Kidney (tissue), 13 donors: ENCODE measurements at regions not wholly inside any gene's neighbourhood (a gene's known extent, or its start where the extent isn't known, plus 50 kb on each side); places are given as distances from the start of the nearest gene placed in this dataset.

Experiments
- DNase-seq, 5 donors: peaks; one replicate each; pipeline ENCODE4 v3.0.0-alpha.2; 2013 to 2020
- FAIRE-seq: peaks from 2 replicates; lab custom pipeline; 2012; peaks lifted over from hg19 to GRCh38; lab: Jason Lieb, UNC
- H3K27ac ChIP-seq, 2 donors: one replicate each; pipeline ENCODE4 v1.7.0; 2013; ENCODE audit warnings: low read depth in 2 of 2, low read length in 2 of 2, inconsistent platforms in 1 of 2
- H3K27me3 ChIP-seq: one replicate; pipeline ENCODE4 v1.7.1; 2013; ENCODE audit warnings: low read length, inconsistent platforms; ENCODE audit not compliant: control insufficient read depth, insufficient read depth
- H3K36me3 ChIP-seq, 3 donors: one replicate each; pipeline versions ENCODE4 v1.7.0 to v1.7.1; 2013; ENCODE audit warnings: low read length in 3 of 3, control low read depth in 1 of 3, inconsistent platforms in 1 of 3; ENCODE audit not compliant: insufficient read depth in 3 of 3, control insufficient read depth in 2 of 3
- H3K4me1 ChIP-seq, 3 donors: one replicate each; pipeline versions ENCODE4 v1.7.0 to v1.7.1; 2013; ENCODE audit warnings: low read length in 3 of 3, inconsistent platforms in 1 of 3, low read depth in 1 of 3; ENCODE audit not compliant: control insufficient read depth in 2 of 3, insufficient read depth in 2 of 3
- H3K4me3 ChIP-seq, 3 donors: one replicate each; pipeline versions ENCODE4 v1.7.0 to v1.8.1; 2013; ENCODE audit warnings: low read length in 3 of 3, control low read depth in 1 of 3, inconsistent platforms in 1 of 3
- H3K9ac ChIP-seq, 3 donors: one replicate each; pipeline versions ENCODE4 v1.7.0 to v1.7.1; 2013; ENCODE audit warnings: low read length in 3 of 3, control low read depth in 1 of 3, inconsistent platforms in 1 of 3
- H3K9me3 ChIP-seq, 3 donors: one replicate each; pipeline versions ENCODE4 v1.7.0 to v1.7.1; 2013; ENCODE audit warnings: low read length in 3 of 3, control low read depth in 1 of 3, inconsistent platforms in 1 of 3; ENCODE audit not compliant: control insufficient read depth in 2 of 3, insufficient read depth in 1 of 3
- CTCF ChIP-seq: IDR thresholded peaks from 3 replicates; pipeline ENCODE4 v1.5.1; 2012; ENCODE audit warnings: mild to moderate bottlenecking, moderate library complexity, borderline replicate concordance; ENCODE audit not compliant: insufficient read depth; ENCODE audit errors: extremely low read depth
- intact Hi-C: fragments of 100-400 bp; cut with DNase I; formaldehyde crosslinking; loops from one replicate; pipeline ENCODE4 v1.11.1; 2022
- donor health status: control.
- donor health status: control.
- donor health status: control.
- donor health status: control.
- donor health status: control.
- donor health status: DM: yes; HTN: yes; CAD: no.
- donor health status: Normal renal cell carcinoma (clear cell type).

DNA sequence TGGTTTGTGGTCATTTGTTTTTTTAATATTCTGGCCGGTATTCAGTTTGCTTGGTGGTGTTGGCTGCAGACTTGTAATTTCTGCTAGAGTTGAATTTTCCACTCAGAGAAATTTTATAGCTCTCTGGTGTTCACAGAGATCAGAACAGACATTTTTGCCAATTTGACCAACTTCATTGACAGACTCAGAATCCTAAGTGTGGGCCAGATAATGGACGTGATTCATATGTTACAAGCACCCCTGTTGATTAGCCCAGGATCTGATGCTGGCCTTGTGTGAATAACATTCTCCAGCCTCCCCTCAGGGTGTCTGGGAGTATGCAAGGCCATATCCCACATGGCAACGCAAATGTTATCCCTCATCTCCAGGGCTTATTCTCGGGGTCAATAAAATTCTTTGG is 283.8 kb downstream of the C7orf25 start:
- Histone ChIP-seq H3K27ac (no peak overlapping the region), H3K4me1 (no peaks in the 10 kb centered on the region), H3K9ac (no peak overlapping the region), H3K36me3 (no peaks in the 10 kb centered on the region), H3K27me3 (no peaks in the 10 kb centered on the region), H3K9me3 (no peaks in the 10 kb centered on the region), H3K4me3 (no peak overlapping the region)
- TF ChIP-seq CTCF, result no peak
- intact Hi-C loops, result no loop called here
- DNase-seq (no peak), FAIRE-seq (no peak)

DNA sequence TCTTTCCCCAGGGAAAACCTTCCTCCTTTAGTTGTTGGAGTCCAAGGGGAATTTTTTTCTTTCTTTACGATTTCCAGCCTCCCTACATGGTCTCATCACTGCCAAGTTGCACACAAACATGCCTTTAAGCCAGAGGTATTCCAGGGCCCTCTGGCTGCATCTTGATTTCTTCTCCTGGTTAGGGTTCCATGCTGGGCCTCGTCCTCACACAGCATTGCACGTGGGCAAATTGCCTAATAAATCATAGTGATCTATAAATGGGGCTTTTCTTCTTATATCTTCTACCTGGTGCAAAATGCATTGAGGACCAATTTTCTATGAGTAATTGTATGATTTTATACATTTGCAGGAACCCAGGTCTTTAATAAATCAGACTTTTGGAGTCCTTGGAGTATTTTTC is 284.2 kb downstream of the C7orf25 start:
- no peaks in the 10 kb centered on the region for H3K9me3 ChIP-seq
- no peaks in the 10 kb centered on the region for H3K36me3 ChIP-seq
- H3K9ac ChIP-seq, result no peak overlapping the region
- H3K4me1 ChIP-seq, result no peaks in the 10 kb centered on the region
- intact Hi-C loops, result no loop called here
- no peaks in the 10 kb centered on the region for H3K27me3 ChIP-seq
- TF ChIP-seq CTCF, result no peak
- H3K27ac ChIP-seq, result no peak overlapping the region
- FAIRE-seq (no peak), DNase-seq (no peak)
- no peak overlapping the region for H3K4me3 ChIP-seq

DNA sequence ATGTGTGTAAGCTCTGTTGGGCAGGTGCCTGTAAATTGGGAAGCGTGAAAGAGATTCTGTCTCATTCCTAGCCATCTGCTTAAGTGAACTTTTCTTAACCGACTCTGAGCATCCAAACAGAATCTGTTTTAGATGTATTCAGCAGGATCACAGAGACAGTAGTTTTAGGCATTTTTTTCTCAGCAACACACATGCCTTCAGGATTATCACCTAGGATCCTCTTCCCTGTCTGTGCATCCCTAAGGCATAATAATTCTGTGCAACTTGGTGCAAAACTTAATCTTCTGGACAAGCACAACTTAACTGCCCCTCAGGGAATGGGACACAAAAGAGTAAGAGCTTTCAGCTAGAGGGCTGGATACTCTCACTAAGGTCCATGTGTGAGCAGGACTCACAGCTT is 284.8 kb downstream of the C7orf25 start:
- H3K27me3 ChIP-seq, result no peaks in the 10 kb centered on the region
- H3K4me1 ChIP-seq, result no peaks in the 10 kb centered on the region
- H3K9me3 ChIP-seq, result no peaks in the 10 kb centered on the region
- H3K36me3 ChIP-seq, result no peaks in the 10 kb centered on the region
- H3K4me3 ChIP-seq, result no peak overlapping the region
- FAIRE-seq (no peak), DNase-seq (no peak)
- TF ChIP-seq CTCF, result no peak
- intact Hi-C loops, result no loop called here
- no peak overlapping the region for H3K9ac ChIP-seq
- H3K27ac ChIP-seq, result no peak overlapping the region

DNA sequence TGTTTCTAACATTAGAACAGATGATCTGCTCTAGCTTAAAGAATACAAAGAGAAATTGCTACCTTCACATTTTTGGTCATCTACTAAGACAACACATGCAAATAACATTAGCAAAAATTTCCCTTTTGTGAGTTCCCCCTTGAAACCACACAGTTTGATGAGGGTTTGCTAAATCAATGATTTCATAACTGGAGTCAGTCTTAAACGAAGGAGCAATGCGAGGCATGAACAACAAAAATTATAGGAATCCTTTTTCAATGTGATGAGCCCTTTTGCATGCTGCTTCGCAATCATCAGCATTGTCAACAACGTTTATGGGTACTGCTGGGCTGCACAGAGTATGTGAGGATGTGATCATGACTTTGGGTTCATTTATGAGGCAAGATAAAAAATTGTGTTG is 286.4 kb downstream of the C7orf25 start:
- Histone ChIP-seq H3K27me3 (no peaks in the 10 kb centered on the region), H3K9ac (no peak overlapping the region), H3K9me3 (no peaks in the 10 kb centered on the region), H3K27ac (no peak overlapping the region), H3K4me1 (no peaks in the 10 kb centered on the region), H3K4me3 (no peak overlapping the region), H3K36me3 (no peaks in the 10 kb centered on the region)
- TF ChIP-seq CTCF, result no peak
- FAIRE-seq (no peak), DNase-seq (no peak)
- intact Hi-C loops, result no loop called here
